Hepatocyte (in vitro differentiated cells): ENCODE measurements at regions not wholly inside any gene's neighbourhood (a gene's known extent, or its start where the extent isn't known, plus 50 kb on each side); places are given as distances from the start of the nearest gene placed in this dataset.

Experiments
- EZH2 ChIP-seq: fragments of 200-600 bp; sonication (generic); IDR thresholded peaks from 2 replicates; pipeline ENCODE4 v1.6.1; 2016; ENCODE audit warnings: antibody characterized with exemption, mild to moderate bottlenecking, borderline replicate concordance
- EZH2phosphoT487 ChIP-seq: fragments of 200-600 bp; sonication (generic); IDR thresholded peaks from one replicate; pipeline ENCODE4 v1.6.1; 2018; ENCODE audit warnings: antibody characterized with exemption, mild to moderate bottlenecking, low read depth, moderate library complexity; ENCODE audit not compliant: unreplicated experiment, severe bottlenecking
- TF ChIP-seq, protein P1 (sequence below): fragments of 200-600 bp; sonication (generic); IDR thresholded peaks from 2 replicates; pipeline ENCODE4 v1.5.1; 2016; ENCODE audit warnings: antibody characterized with exemption, mild to moderate bottlenecking; ENCODE audit not compliant: poor library complexity

DNA sequence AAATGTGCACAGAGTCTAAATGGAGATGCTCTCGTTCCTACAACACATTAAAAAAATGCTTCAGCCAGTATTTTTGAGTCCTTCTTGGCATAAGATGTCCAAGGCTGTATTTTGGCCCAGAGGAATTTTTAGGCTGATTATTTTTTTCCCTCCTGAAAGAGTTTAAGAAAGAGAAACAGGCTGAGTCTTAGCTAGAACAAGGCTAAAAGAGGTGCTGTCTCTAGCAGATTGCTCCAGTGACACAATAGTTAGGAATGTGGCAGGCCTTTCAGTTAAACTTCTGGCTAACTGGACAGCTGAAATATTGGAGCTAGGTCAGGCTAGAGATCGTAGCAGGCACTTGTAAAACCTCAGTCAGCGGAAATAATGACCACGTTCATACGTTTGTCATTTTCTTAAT is 271.4 kb upstream of the RARB start:
- TF ChIP-seq, protein P1, sequence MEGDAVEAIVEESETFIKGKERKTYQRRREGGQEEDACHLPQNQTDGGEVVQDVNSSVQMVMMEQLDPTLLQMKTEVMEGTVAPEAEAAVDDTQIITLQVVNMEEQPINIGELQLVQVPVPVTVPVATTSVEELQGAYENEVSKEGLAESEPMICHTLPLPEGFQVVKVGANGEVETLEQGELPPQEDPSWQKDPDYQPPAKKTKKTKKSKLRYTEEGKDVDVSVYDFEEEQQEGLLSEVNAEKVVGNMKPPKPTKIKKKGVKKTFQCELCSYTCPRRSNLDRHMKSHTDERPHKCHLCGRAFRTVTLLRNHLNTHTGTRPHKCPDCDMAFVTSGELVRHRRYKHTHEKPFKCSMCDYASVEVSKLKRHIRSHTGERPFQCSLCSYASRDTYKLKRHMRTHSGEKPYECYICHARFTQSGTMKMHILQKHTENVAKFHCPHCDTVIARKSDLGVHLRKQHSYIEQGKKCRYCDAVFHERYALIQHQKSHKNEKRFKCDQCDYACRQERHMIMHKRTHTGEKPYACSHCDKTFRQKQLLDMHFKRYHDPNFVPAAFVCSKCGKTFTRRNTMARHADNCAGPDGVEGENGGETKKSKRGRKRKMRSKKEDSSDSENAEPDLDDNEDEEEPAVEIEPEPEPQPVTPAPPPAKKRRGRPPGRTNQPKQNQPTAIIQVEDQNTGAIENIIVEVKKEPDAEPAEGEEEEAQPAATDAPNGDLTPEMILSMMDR, result no peak
- TF ChIP-seq EZH2, result no peak
- no peak for TF ChIP-seq EZH2phosphoT487
